GM12875 (cell line): ENCODE measurements at regions not wholly inside any gene's neighbourhood (a gene's known extent, or its start where the extent isn't known, plus 50 kb on each side); places are given as distances from the start of the nearest gene placed in this dataset.

ENCODE experiments used
- H3K4me3 ChIP-seq: one replicate; pipeline ENCODE4 v1.5.1; 2011; ENCODE audit warnings: low read depth, low read length, control low read depth
- CTCF ChIP-seq: IDR thresholded peaks from 2 replicates; pipeline ENCODE4 v1.5.1; 2011; ENCODE audit warnings: low read depth, mild to moderate bottlenecking, control low read depth, inconsistent platforms, low read length, moderate library complexity, borderline replicate concordance; ENCODE audit not compliant: insufficient read depth

- TF ChIP-seq CTCF, result no peak
- no peak overlapping the region for H3K4me3 ChIP-seq
Observed at GRCh38 chr2:49553658-49554057, 399.3 kb upstream of the FSHR start.

GRCh38 chr2:49532702-49533101 lies 378.4 kb upstream of the FSHR start:
- TF ChIP-seq CTCF, result no peak
- no peak overlapping the region for H3K4me3 ChIP-seq

GRCh38 chr2:49515996-49516782 lies 361.9 kb upstream of the FSHR start:
- H3K4me3 ChIP-seq, result no peak overlapping the region
- no peak for TF ChIP-seq CTCF

GRCh38 chr2:49514201-49514600 lies 359.9 kb upstream of the FSHR start:
- no peak overlapping the region for H3K4me3 ChIP-seq
- no peak for TF ChIP-seq CTCF

- no peak overlapping the region for H3K4me3 ChIP-seq
- TF ChIP-seq CTCF, result peak; percentile 86
Observed at GRCh38 chr2:49490710-49491109, 336.4 kb upstream of the FSHR start.

GRCh38 chr2:49487139-49487538 lies 332.8 kb upstream of the FSHR start:
- no peak overlapping the region for H3K4me3 ChIP-seq
- TF ChIP-seq CTCF, result no peak

GRCh38 chr2:49480520-49480919 lies 326.2 kb upstream of the FSHR start:
- TF ChIP-seq CTCF, result no peak
- H3K4me3 ChIP-seq, result no peak overlapping the region
